ENCODE measurements at regions not wholly inside any gene's neighbourhood (a gene's known extent, or its start where the extent isn't known, plus 50 kb on each side); places are given as distances from the start of the nearest gene placed in this dataset.

- H3K4me3 ChIP-seq (ENCODE audit: low read depth, low read length), result no peak overlapping the region
- TF ChIP-seq CTCF (IDR thresholded peaks at IDR 0.05; ENCODE audit: low read depth, low read length), result no peak
- TF ChIP-seq MAX (IDR thresholded peaks at IDR 0.05; ENCODE audit: low read depth, low read length), result no peak
- peak; percentile 10 for DNase-seq (ENCODE audit: low read depth)
Measured at GRCh38 chr7:41588341-41588740, 114.5 kb downstream of the INHBA start.

GRCh38 chr7:41586931-41587640 lies 115.8 kb downstream of the INHBA start:
- no peak for DNase-seq (ENCODE audit: low read depth)
- TF ChIP-seq CTCF (IDR thresholded peaks at IDR 0.05; ENCODE audit: low read depth, low read length) (no peak), POLR2A (IDR thresholded peaks at IDR 0.05; ENCODE audit: extremely low read depth, insufficient read length) (no peak), MYC (IDR thresholded peaks at IDR 0.05; ENCODE audit: low read depth, low read length) (no peak), MAX (IDR thresholded peaks at IDR 0.05; ENCODE audit: low read depth, low read length) (no peak)
- no peak overlapping the region for H3K4me3 ChIP-seq (ENCODE audit: low read depth, low read length)

GRCh38 chr7:41584746-41585145 lies 118.1 kb downstream of the INHBA start:
- TF ChIP-seq MAX (IDR thresholded peaks at IDR 0.05; ENCODE audit: low read depth, low read length) (no peak), CTCF (IDR thresholded peaks at IDR 0.05; ENCODE audit: low read depth, low read length) (no peak), POLR2A (IDR thresholded peaks at IDR 0.05; ENCODE audit: extremely low read depth, insufficient read length) (no peak), MYC (IDR thresholded peaks at IDR 0.05; ENCODE audit: low read depth, low read length) (no peak)
- H3K4me3 ChIP-seq (ENCODE audit: low read depth, low read length), result no peak overlapping the region
- DNase-seq (ENCODE audit: low read depth), result peak; percentile 67

DNA sequence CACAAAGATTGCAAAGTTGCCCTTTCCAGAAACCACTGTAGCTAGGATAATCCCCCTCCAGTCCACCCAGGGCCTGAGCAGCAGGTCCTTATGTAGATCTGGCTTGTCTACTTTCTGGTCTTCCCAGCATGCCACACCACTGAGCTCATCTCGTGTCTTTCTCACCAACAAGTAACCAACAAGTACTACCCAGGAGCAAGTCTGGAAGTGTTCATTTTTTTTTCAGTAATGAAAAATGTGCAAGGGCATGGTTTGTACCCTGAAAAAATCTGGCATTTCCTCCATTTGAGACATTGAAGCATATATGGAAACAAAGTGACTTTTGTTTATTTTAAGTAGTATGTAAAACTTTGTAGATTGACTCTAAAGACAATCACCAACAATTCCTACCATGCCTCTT lies 120.8 kb downstream of the INHBA start:
- no peak overlapping the region for H3K4me3 ChIP-seq (ENCODE audit: low read depth, low read length)
- DNase-seq (ENCODE audit: low read depth), result no peak
- TF ChIP-seq POLR2A (IDR thresholded peaks at IDR 0.05; ENCODE audit: extremely low read depth, insufficient read length) (no peak), MYC (IDR thresholded peaks at IDR 0.05; ENCODE audit: low read depth, low read length) (no peak), CTCF (IDR thresholded peaks at IDR 0.05; ENCODE audit: low read depth, low read length) (no peak), MAX (IDR thresholded peaks at IDR 0.05; ENCODE audit: low read depth, low read length) (no peak)

DNA sequence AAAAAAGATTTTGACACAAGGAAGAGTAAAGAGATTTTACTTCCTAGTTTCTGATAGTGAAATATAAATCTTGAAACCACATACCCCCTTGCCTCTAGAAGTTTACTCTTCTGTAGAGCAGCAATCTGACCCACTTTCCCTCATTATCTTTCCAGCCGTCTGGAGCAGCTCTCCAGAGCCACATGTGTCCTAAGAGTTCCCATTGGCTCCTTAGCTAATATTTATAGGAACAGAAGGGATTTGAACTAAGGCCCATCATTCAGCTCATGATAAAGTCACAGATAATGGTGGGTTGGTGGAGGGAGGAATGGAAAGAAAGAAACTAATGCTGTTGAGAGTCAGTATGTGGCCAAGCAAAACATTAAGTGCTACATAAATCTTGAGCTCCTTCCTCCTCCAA lies 121.8 kb downstream of the INHBA start:
- TF ChIP-seq MAX (IDR thresholded peaks at IDR 0.05; ENCODE audit: low read depth, low read length), result no peak

DNA sequence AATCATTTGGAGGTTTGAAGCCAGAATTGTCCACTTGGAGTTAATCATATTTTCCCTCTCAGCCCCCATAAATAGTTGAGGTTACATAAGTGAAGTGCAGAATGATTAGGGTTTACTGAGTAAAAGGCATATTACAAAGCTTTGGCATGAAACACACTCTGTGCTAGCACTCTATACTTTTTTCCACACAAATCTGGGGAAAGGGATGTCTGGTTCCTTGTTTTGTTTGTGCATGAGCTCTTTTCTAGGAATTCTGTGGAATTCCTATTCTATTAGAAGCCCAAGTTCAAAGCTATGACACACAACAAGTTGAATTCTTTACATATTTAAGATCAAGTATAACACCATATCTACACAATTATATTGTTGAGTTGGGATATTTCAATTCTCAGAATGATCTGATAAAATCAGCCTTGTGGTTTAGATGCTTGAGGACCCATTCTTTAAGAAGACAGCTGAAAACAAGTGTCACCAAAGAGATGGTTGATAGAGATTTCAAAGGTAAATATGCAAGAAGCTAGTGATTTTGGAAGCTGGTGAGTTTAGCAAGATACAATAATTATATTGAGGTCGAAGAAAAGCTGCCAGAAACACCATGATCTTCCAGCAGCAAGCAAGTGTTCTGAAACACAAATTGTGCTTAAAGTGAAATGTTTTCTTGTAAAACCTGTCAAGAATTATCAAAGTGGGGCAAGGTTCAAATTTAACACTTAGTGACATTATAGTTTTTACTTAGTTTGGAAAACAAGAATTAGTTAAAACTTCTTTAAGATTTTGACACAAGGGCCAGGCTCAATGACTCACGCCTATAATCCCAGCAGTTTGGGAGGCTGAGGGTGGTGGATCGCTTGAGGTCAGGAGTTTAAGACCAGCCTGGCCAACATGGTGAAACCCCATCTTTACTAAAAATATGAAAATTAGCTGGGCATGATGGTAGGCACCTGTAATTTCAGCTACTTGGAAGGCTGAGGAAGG lies 122.6 kb downstream of the INHBA start:
- H3K4me3 ChIP-seq (ENCODE audit: low read depth, low read length), result no peak overlapping the region
- no peak for DNase-seq (ENCODE audit: low read depth)
- TF ChIP-seq MAX (IDR thresholded peaks at IDR 0.05; ENCODE audit: low read depth, low read length), result no peak
- no peak for TF ChIP-seq CTCF (IDR thresholded peaks at IDR 0.05; ENCODE audit: low read depth, low read length)
- TF ChIP-seq MYC (IDR thresholded peaks at IDR 0.05; ENCODE audit: low read depth, low read length), result no peak
- TF ChIP-seq POLR2A (IDR thresholded peaks at IDR 0.05; ENCODE audit: extremely low read depth, insufficient read length), result no peak

More for the DNA sequence above, 121.8 kb downstream of the INHBA start:
- DNase-seq (ENCODE audit: low read depth), result no peak
- no peak overlapping the region for H3K4me3 ChIP-seq (ENCODE audit: low read depth, low read length)
